WTC11 (cell line): ENCODE measurements at regions not wholly inside any gene's neighbourhood (a gene's known extent, or its start where the extent isn't known, plus 50 kb on each side); places are given as distances from the start of the nearest gene placed in this dataset.

Experiments
- EMX1 ChIP-seq: fragments of 250-450 bp; sonication (Bioruptor Pico); IDR thresholded peaks from 2 replicates; pipeline ENCODE4 v1.8.0; 2021; ENCODE audit warnings: mild to moderate bottlenecking
- FOXK1 ChIP-seq: sonication (generic); formaldehyde crosslinking; IDR thresholded peaks from 2 replicates; pipeline ENCODE4 v1.8.0; 2022; ENCODE audit warnings: mild to moderate bottlenecking, moderate library complexity, missing genetic modification reagents
- JUN ChIP-seq: sonication (generic); formaldehyde crosslinking; IDR thresholded peaks from 2 replicates; pipeline ENCODE4 v1.8.0; 2023; ENCODE audit warnings: mild to moderate bottlenecking, missing genetic modification reagents
- NFYB ChIP-seq: sonication (generic); formaldehyde crosslinking; conservative IDR thresholded peaks from 2 replicates; pipeline ENCODE4 v1.8.0; 2022; ENCODE audit warnings: low read depth, missing genetic modification reagents
- NR2C2 ChIP-seq: sonication (generic); formaldehyde crosslinking; IDR thresholded peaks from 2 replicates; pipeline ENCODE4 v1.8.0; 2022; ENCODE audit warnings: mild to moderate bottlenecking, missing genetic modification reagents
- RELA ChIP-seq: sonication (generic); formaldehyde crosslinking; IDR thresholded peaks from 2 replicates; pipeline ENCODE4 v1.8.1; 2022; ENCODE audit warnings: missing genetic modification reagents, mild to moderate bottlenecking, borderline replicate concordance
- SMAD3 ChIP-seq: sonication (generic); formaldehyde crosslinking; IDR thresholded peaks from 2 replicates; pipeline ENCODE4 v1.8.0; 2022; ENCODE audit warnings: missing genetic modification reagents, mild to moderate bottlenecking, borderline replicate concordance
- TEAD4 ChIP-seq: sonication (generic); formaldehyde crosslinking; IDR thresholded peaks from 2 replicates; pipeline ENCODE4 v1.8.0; 2022; ENCODE audit warnings: mild to moderate bottlenecking, missing genetic modification reagents
- USF2 ChIP-seq: sonication (generic); formaldehyde crosslinking; IDR thresholded peaks from 2 replicates; pipeline ENCODE4 v1.8.1; 2023; ENCODE audit warnings: mild to moderate bottlenecking, missing genetic modification reagents, moderate library complexity
- ZNF232 ChIP-seq: sonication (generic); formaldehyde crosslinking; IDR thresholded peaks from 2 replicates; pipeline ENCODE4 v1.8.0; 2022; ENCODE audit warnings: mild to moderate bottlenecking, missing genetic modification reagents
- TF ChIP-seq, protein P1 (sequence below): fragments of 200-600 bp; IDR thresholded peaks from 2 replicates; pipeline ENCODE4 v1.8.0; 2022; ENCODE audit warnings: antibody characterized with exemption
- TF ChIP-seq, protein P2 (sequence below): sonication (generic); formaldehyde crosslinking; IDR thresholded peaks from 2 replicates; pipeline ENCODE4 v1.8.1; 2022; ENCODE audit warnings: low read depth, missing genetic modification reagents, borderline replicate concordance
- TF ChIP-seq, protein P3 (sequence below): sonication (generic); formaldehyde crosslinking; IDR thresholded peaks from 2 replicates; pipeline ENCODE4 v1.8.0; 2023; ENCODE audit warnings: missing genetic modification reagents, mild to moderate bottlenecking, borderline replicate concordance
- TF ChIP-seq, protein P4 (sequence below): sonication (generic); formaldehyde crosslinking; IDR thresholded peaks from 2 replicates; pipeline ENCODE4 v1.8.1; 2023; ENCODE audit warnings: mild to moderate bottlenecking, moderate library complexity, missing genetic modification reagents

- TF ChIP-seq EMX1: no peak
- TF ChIP-seq NR2C2 (CRISPR knock-in tag): no peak
- TF ChIP-seq, protein P1, sequence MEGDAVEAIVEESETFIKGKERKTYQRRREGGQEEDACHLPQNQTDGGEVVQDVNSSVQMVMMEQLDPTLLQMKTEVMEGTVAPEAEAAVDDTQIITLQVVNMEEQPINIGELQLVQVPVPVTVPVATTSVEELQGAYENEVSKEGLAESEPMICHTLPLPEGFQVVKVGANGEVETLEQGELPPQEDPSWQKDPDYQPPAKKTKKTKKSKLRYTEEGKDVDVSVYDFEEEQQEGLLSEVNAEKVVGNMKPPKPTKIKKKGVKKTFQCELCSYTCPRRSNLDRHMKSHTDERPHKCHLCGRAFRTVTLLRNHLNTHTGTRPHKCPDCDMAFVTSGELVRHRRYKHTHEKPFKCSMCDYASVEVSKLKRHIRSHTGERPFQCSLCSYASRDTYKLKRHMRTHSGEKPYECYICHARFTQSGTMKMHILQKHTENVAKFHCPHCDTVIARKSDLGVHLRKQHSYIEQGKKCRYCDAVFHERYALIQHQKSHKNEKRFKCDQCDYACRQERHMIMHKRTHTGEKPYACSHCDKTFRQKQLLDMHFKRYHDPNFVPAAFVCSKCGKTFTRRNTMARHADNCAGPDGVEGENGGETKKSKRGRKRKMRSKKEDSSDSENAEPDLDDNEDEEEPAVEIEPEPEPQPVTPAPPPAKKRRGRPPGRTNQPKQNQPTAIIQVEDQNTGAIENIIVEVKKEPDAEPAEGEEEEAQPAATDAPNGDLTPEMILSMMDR: no peak
- TF ChIP-seq TEAD4 (CRISPR knock-in tag): no peak
- TF ChIP-seq RELA (CRISPR knock-in tag): no peak
- TF ChIP-seq, protein P2, sequence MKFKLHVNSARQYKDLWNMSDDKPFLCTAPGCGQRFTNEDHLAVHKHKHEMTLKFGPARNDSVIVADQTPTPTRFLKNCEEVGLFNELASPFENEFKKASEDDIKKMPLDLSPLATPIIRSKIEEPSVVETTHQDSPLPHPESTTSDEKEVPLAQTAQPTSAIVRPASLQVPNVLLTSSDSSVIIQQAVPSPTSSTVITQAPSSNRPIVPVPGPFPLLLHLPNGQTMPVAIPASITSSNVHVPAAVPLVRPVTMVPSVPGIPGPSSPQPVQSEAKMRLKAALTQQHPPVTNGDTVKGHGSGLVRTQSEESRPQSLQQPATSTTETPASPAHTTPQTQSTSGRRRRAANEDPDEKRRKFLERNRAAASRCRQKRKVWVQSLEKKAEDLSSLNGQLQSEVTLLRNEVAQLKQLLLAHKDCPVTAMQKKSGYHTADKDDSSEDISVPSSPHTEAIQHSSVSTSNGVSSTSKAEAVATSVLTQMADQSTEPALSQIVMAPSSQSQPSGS (CRISPR knock-in tag): no peak
- TF ChIP-seq NFYB (CRISPR knock-in tag): no peak
- TF ChIP-seq SMAD3: no peak
- TF ChIP-seq USF2 (CRISPR knock-in tag): no peak
- TF ChIP-seq, protein P3, sequence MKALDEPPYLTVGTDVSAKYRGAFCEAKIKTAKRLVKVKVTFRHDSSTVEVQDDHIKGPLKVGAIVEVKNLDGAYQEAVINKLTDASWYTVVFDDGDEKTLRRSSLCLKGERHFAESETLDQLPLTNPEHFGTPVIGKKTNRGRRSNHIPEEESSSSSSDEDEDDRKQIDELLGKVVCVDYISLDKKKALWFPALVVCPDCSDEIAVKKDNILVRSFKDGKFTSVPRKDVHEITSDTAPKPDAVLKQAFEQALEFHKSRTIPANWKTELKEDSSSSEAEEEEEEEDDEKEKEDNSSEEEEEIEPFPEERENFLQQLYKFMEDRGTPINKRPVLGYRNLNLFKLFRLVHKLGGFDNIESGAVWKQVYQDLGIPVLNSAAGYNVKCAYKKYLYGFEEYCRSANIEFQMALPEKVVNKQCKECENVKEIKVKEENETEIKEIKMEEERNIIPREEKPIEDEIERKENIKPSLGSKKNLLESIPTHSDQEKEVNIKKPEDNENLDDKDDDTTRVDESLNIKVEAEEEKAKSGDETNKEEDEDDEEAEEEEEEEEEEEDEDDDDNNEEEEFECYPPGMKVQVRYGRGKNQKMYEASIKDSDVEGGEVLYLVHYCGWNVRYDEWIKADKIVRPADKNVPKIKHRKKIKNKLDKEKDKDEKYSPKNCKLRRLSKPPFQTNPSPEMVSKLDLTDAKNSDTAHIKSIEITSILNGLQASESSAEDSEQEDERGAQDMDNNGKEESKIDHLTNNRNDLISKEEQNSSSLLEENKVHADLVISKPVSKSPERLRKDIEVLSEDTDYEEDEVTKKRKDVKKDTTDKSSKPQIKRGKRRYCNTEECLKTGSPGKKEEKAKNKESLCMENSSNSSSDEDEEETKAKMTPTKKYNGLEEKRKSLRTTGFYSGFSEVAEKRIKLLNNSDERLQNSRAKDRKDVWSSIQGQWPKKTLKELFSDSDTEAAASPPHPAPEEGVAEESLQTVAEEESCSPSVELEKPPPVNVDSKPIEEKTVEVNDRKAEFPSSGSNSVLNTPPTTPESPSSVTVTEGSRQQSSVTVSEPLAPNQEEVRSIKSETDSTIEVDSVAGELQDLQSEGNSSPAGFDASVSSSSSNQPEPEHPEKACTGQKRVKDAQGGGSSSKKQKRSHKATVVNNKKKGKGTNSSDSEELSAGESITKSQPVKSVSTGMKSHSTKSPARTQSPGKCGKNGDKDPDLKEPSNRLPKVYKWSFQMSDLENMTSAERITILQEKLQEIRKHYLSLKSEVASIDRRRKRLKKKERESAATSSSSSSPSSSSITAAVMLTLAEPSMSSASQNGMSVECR: no peak
- TF ChIP-seq ZNF232: no peak
- TF ChIP-seq FOXK1: no peak
- no peak for TF ChIP-seq JUN (CRISPR knock-in tag)
- TF ChIP-seq, protein P4, sequence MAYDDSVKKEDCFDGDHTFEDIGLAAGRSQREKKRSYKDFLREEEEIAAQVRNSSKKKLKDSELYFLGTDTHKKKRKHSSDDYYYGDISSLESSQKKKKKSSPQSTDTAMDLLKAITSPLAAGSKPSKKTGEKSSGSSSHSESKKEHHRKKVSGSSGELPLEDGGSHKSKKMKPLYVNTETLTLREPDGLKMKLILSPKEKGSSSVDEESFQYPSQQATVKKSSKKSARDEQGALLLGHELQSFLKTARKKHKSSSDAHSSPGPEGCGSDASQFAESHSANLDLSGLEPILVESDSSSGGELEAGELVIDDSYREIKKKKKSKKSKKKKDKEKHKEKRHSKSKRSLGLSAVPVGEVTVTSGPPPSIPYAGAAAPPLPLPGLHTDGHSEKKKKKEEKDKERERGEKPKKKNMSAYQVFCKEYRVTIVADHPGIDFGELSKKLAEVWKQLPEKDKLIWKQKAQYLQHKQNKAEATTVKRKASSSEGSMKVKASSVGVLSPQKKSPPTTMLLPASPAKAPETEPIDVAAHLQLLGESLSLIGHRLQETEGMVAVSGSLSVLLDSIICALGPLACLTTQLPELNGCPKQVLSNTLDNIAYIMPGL: no peak
These were observed 116.2 kb upstream of the GPR26 start for GRCh38 chr10:123549761-123550454.
